Spleen (tissue), 11 donors: ENCODE measurements at regions not wholly inside any gene's neighbourhood (a gene's known extent, or its start where the extent isn't known, plus 50 kb on each side); places are given as distances from the start of the nearest gene placed in this dataset.

Experiments used
- DNase-seq: peaks from one replicate; pipeline ENCODE4 v3.0.0-alpha.2; 2020
- H3K27ac ChIP-seq, 8 donors: fragments of 200-600 bp; sonication (generic) in 7 of 8; 1 replicate in 4 of 8; 2 replicates in 4 of 8; pipeline versions ENCODE4 v1.5.0 to v1.8.0; 2016 to 2021; ENCODE audit warnings: inconsistent platforms in 4 of 8, mild to moderate bottlenecking in 4 of 8, moderate library complexity in 1 of 8
- H3K27me3 ChIP-seq, 7 donors: fragments of 200-600 bp; sonication (generic) in 6 of 7; replicated peaks in 1 of 7; 1 replicate in 4 of 7; 2 replicates in 3 of 7; pipeline versions ENCODE4 v1.5.0 to v1.8.0; 2016 to 2021; ENCODE audit warnings: inconsistent platforms in 3 of 7, mild to moderate bottlenecking in 1 of 7
- H3K36me3 ChIP-seq, 6 donors: fragments of 200-600 bp; sonication (generic) in 5 of 6; 1 replicate in 4 of 6; 2 replicates in 2 of 6; pipeline versions ENCODE4 v1.5.0 to v1.8.0; 2016 to 2021; ENCODE audit warnings: inconsistent platforms in 2 of 6
- H3K4me1 ChIP-seq, 6 donors: fragments of 200-600 bp; sonication (generic) in 5 of 6; 1 replicate in 3 of 6; 2 replicates in 3 of 6; pipeline versions ENCODE4 v1.5.0 to v1.8.0; 2016 to 2021; ENCODE audit warnings: inconsistent platforms in 3 of 6
- H3K4me3 ChIP-seq, 8 donors: fragments of 200-600 bp; sonication (generic) in 7 of 8; 1 replicate in 4 of 8; 2 replicates in 4 of 8; pipeline versions ENCODE4 v1.5.0 to v1.8.0; 2016 to 2021; ENCODE audit warnings: inconsistent platforms in 4 of 8, mild to moderate bottlenecking in 4 of 8, moderate library complexity in 2 of 8
- H3K9me3 ChIP-seq, 8 donors: fragments of 200-600 bp; sonication (generic) in 7 of 8; 1 replicate in 4 of 8; 2 replicates in 4 of 8; pipeline versions ENCODE4 v1.5.0 to v1.8.0; 2016 to 2021; ENCODE audit warnings: inconsistent platforms in 4 of 8
- POLR2A ChIP-seq, 3 donors: fragments of 450-650 bp; IDR thresholded peaks; one replicate each; pipeline ENCODE4 v1.5.1; 2017; ENCODE audit warnings: antibody characterized with exemption in 3 of 3, mild to moderate bottlenecking in 1 of 3
- POLR2AphosphoS5 ChIP-seq, 3 donors: sonication (generic); formaldehyde crosslinking; IDR thresholded peaks; one replicate each; pipeline ENCODE4 v1.5.1; 2017; ENCODE audit warnings: antibody characterized with exemption in 3 of 3
- WGBS, 5 donors: extraction: QIAGEN DNeasy Blood & Tissue Kit in 3 of 5; methylation state at CpG; one replicate each; pipeline versions ENCODE4 v1.1.5 to v1.1.7; 2013 to 2018; 5-methylcytosine and 5-hydroxymethylcytosine counted together
- intact Hi-C: fragments of 100-400 bp; cut with DNase I; formaldehyde crosslinking; loops from one replicate; pipeline ENCODE4 v1.15.0; 2023; ENCODE audit warnings: low total_unique reads
- TF ChIP-seq, protein P1 (sequence below), 11 experiments: fragments of 200-600 bp in 7 of 11; fragments of 450-650 bp in 4 of 11; sonication (generic) in 4 of 11; IDR thresholded peaks in 8 of 11; conservative IDR thresholded peaks in 3 of 11; 1 replicate in 7 of 11; 2 replicates in 4 of 11; pipeline versions ENCODE4 v1.4.0 to v1.8.0; 2016 to 2021; ENCODE audit warnings: antibody characterized with exemption in 11 of 11, inconsistent platforms in 4 of 11, mild to moderate bottlenecking in 1 of 11
- donor health status: healthy with polysubstance abuse.
- donor health status: DM: no; HTN: no; CAD: no; lungs with moderate emphysema.
- donor health status: DM: no; HTN: no; CAD: no.
- donor health status: Bipolar disorder and iron deficiency.
- donor health status: healthy.
- donor health status: DM: no; HTN: no; CAD: no.
- donor health status: DM: yes; HTN: yes; CAD: no.

DNA sequence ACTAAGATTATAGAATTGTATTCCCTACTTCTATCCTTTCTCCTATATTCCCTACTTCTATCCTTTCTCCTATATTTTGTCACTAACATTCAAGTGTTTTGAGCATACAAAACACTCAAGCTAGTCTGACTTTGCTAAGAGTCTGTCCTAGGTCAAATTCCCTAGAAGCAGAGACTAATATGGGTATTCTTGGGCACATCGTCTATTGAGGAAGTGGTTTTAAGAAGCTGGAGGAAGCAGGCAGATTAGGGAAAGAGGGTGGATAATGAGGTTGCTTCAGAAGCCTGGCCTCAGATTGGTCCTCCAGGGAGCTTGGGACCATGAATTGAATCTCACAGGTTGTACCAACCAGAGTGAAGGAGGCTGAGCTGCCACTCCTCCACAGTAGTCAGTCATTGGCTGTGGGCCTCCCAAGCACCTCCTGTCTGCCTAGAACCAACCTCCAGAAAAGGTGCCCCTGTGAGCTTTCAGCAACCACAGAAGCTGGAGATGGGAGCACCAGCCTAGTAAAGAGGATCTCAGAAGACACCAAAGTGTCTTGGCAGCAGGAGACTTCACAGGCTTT is 295.9 kb upstream of the PHF14 start:
- intact Hi-C loops = no loop called here
- H3K9me3 ChIP-seq = no peaks in the 10 kb centered on the region
- no peaks in the 10 kb centered on the region for H3K27me3 ChIP-seq
- H3K4me3 ChIP-seq = no peak overlapping the region
- H3K4me1 ChIP-seq = no peaks in the 10 kb centered on the region
- WGBS, 5 donors = 11 to 36% (median 26%) methylated on average over 1 of the region's 1 CpG
- no peak for TF ChIP-seq POLR2AphosphoS5 (IDR thresholded peaks at IDR 0.05)
- TF ChIP-seq POLR2A (IDR thresholded peaks at IDR 0.05) = no peak
- TF ChIP-seq, protein P1, sequence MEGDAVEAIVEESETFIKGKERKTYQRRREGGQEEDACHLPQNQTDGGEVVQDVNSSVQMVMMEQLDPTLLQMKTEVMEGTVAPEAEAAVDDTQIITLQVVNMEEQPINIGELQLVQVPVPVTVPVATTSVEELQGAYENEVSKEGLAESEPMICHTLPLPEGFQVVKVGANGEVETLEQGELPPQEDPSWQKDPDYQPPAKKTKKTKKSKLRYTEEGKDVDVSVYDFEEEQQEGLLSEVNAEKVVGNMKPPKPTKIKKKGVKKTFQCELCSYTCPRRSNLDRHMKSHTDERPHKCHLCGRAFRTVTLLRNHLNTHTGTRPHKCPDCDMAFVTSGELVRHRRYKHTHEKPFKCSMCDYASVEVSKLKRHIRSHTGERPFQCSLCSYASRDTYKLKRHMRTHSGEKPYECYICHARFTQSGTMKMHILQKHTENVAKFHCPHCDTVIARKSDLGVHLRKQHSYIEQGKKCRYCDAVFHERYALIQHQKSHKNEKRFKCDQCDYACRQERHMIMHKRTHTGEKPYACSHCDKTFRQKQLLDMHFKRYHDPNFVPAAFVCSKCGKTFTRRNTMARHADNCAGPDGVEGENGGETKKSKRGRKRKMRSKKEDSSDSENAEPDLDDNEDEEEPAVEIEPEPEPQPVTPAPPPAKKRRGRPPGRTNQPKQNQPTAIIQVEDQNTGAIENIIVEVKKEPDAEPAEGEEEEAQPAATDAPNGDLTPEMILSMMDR (IDR thresholded peaks at IDR 0.05 in 8 of 11, conservative IDR thresholded peaks at IDR 0.05 in 3 of 11) = no peak
- DNase-seq = no peak
- no peaks in the 10 kb centered on the region for H3K36me3 ChIP-seq
- H3K27ac ChIP-seq = no peak overlapping the region

DNA sequence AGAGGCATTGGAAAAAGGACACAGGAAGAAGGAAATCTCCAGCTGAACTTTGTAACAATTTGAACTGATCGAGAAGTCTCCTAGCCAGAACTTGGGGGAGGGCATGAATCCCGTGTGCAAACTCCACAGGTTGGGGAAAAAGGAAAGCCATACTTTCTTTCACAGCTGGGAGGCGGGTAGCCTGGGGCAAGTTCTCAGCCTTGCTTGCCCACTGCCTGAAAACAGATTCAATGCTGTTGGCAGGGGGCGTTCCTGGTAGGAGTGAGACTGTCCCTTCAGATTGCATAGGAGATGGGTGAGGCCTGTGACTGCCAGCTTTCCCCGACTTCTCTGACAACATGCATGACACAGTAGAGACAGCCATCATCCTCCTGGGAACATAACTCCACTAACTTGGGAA is 289.1 kb upstream of the PHF14 start:
- WGBS, 5 donors = 77 to 93% (median 86%) methylated on average over 5 of the region's 5 CpGs
- intact Hi-C loops = no loop called here
- Histone ChIP-seq H3K27me3 (no peaks in the 10 kb centered on the region), H3K4me1 (no peaks in the 10 kb centered on the region), H3K4me3 (no peak overlapping the region), H3K36me3 (no peaks in the 10 kb centered on the region), H3K9me3 (peaks cover 0 to 13% (median 2%) of the 10 kb centered on the region in 8 donors), H3K27ac (no peak overlapping the region)
- DNase-seq = no peak
- TF ChIP-seq POLR2AphosphoS5 (IDR thresholded peaks at IDR 0.05) = no peak
- TF ChIP-seq, protein P1 (IDR thresholded peaks at IDR 0.05 in 8 of 11, conservative IDR thresholded peaks at IDR 0.05 in 3 of 11) = no peak
- TF ChIP-seq POLR2A (IDR thresholded peaks at IDR 0.05) = no peak

DNA sequence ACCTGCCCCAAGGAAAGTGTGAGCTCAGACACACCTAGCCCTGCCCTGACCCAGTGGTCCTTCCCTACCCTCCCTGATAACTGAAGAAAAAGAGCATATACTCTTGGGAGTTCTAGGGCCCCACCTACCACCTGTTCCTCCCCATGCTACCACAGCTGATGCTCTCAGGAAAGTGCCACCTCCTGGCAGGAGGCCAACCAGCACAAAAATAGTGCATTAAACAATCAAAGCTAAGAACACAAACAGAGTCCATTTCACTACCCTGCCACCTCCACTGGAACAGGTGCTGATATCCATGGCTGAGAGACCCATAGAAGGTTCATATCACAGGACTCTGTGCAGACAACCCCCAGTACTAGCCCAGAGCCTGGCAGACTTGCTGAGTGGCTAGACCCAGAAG is 288.6 kb upstream of the PHF14 start:
- TF ChIP-seq POLR2AphosphoS5 (IDR thresholded peaks at IDR 0.05) (no peak), POLR2A (IDR thresholded peaks at IDR 0.05) (no peak)
- TF ChIP-seq, protein P1 (IDR thresholded peaks at IDR 0.05 in 8 of 11, conservative IDR thresholded peaks at IDR 0.05 in 3 of 11) = no peak
- Histone ChIP-seq H3K4me1 (no peaks in the 10 kb centered on the region), H3K4me3 (no peak overlapping the region), H3K36me3 (no peaks in the 10 kb centered on the region), H3K9me3 (peaks cover 0 to 14% (median 2%) of the 10 kb centered on the region in 8 donors), H3K27ac (no peak overlapping the region), H3K27me3 (no peaks in the 10 kb centered on the region)
- intact Hi-C loops = no loop called here
- no peak for DNase-seq

DNA sequence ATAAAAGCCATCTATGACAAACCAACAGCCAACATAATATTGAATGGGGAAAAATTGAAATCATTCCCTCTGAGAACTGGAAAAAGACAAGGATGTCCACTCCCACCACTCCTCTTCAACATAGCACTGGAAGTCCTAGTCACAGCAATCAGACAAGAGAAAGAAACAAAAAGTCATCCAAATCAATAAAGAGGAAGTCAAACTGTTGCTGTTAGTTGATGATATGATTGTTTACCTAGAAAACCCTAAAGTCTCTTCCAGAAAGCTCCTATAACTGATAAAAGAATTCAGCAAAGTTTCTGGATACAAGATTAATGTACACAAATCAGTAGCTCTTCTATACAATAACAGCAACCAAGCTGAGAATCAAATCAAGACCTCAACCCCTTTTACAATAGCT is 285.1 kb upstream of the PHF14 start:
- no peak for DNase-seq
- H3K4me1 ChIP-seq = no peaks in the 10 kb centered on the region
- H3K27ac ChIP-seq = no peak overlapping the region
- H3K27me3 ChIP-seq = no peaks in the 10 kb centered on the region
- peaks cover 0 to 14% (median 2%) of the 10 kb centered on the region in 8 donors for H3K9me3 ChIP-seq
- no peak overlapping the region for H3K4me3 ChIP-seq
- intact Hi-C loops = no loop called here
- no peaks in the 10 kb centered on the region for H3K36me3 ChIP-seq
- TF ChIP-seq POLR2AphosphoS5 (IDR thresholded peaks at IDR 0.05) (no peak), POLR2A (IDR thresholded peaks at IDR 0.05) (no peak)
- TF ChIP-seq, protein P1 (IDR thresholded peaks at IDR 0.05 in 8 of 11, conservative IDR thresholded peaks at IDR 0.05 in 3 of 11) = no peak
